Cardiac septum (tissue), 1 donor: ENCODE measurements at regions not wholly inside any gene's neighbourhood (a gene's known extent, or its start where the extent isn't known, plus 50 kb on each side); places are given as distances from the start of the nearest gene placed in this dataset.

Experiments used
- DNase-seq: peaks from one replicate; pipeline ENCODE4 v3.0.0-alpha.2; 2020; ENCODE audit warnings: low spot score
- intact Hi-C: fragments of 100-400 bp; cut with DNase I; formaldehyde crosslinking; loops from one replicate; pipeline ENCODE4 v1.14.0; 2022
- donor health status: DM: no; HTN: no; CAD: no.

DNA sequence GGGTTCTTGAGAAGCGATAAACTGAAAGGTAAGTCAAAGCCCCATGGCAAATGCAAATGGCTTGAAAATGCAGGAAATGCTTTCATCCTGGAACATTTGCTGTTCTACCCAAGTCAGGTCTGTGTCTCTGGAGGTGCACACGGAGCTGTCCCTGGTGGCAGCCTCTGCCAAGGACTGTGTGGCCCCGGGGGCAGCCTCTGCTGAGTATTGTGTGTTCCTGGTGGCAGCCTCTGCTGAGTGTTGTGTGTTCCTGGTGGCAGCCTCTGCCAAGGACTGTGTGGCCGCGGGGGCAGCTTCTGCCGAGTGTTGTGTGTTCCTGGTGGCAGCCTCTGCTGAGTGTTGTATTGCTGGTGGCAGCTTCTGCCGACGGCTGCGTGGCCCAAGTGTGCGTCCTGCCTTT, 135.6 kb upstream of the ALKAL2 start:
- intact Hi-C loops: no loop called here
- DNase-seq: no peak

GRCh38 chr2:422676-423435, 135.0 kb upstream of the ALKAL2 start:
- intact Hi-C loops: no loop called here
- DNase-seq: no peak

DNA sequence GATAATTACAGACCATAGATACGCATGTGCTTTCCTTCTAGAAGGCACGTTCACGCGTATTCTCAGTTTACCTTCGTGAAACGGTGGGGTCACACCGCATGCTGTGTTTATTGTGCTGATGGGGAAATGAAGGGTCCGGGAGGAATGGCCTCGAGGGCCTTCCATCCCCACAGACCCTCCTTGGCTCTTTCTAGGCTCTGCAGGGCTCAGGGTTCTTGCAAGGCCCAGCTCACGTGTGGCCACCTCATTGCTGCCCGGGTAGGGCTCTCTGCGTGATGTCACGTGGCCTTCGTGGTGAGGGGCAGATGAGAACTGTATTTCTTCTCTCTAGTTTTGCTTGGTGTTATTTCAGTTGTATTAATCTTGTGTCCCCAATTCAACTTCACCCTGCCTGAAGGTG, 133.5 kb upstream of the ALKAL2 start:
- DNase-seq: no peak
- intact Hi-C loops: no loop called here

- no peak for DNase-seq
- intact Hi-C loops: no loop called here
Measured at GRCh38 chr2:419687-420317, 131.9 kb upstream of the ALKAL2 start.

DNA sequence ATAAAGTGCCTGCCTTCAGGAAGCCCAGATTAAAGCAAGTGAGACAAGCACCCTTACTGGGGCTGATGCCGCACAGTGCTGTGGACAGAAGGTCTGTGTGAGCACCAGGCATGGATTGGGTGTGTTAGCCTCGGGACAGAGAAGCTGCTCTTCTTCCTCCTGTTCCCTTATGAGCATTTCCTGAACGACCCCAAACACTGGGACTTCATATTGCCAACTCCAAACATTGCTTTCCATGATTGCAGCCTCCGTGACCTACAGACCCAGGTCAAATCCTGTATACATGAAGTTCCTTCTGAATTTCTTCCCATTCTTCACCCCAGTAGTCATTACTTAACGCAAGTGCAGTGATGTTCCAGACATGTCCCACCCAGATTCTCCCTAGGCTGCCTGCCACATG, 129.8 kb upstream of the ALKAL2 start:
- DNase-seq: no peak
- intact Hi-C loops: no loop called here

- intact Hi-C loops: no loop called here
- no peak for DNase-seq
Measured at GRCh38 chr2:417006-417405, 129.1 kb upstream of the ALKAL2 start.

- DNase-seq: no peak
- intact Hi-C loops: no loop called here
Measured at GRCh38 chr2:415986-416610, 128.2 kb upstream of the ALKAL2 start.

DNA sequence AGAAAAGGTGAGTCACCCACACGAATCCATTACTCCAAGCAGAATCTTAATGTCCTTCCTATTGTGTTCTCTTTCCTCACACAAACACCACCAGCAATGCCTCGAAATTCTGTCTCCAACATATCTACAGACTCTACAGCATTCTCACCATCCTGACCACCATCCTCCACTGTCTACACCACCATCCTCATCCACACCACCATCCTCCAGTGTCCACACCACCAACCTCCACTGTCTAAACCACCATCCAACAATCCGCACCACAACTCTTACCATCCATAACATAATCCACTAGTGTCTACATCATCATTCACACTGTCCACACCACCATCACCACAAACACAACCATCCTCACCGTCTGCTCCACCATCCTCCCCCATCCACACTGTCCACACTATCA, 121.6 kb upstream of the ALKAL2 start:
- no peak for DNase-seq
- intact Hi-C loops: no loop called here

GRCh38 chr2:407630-408029, 119.7 kb upstream of the ALKAL2 start:
- no peak for DNase-seq
- intact Hi-C loops: no loop called here

DNA sequence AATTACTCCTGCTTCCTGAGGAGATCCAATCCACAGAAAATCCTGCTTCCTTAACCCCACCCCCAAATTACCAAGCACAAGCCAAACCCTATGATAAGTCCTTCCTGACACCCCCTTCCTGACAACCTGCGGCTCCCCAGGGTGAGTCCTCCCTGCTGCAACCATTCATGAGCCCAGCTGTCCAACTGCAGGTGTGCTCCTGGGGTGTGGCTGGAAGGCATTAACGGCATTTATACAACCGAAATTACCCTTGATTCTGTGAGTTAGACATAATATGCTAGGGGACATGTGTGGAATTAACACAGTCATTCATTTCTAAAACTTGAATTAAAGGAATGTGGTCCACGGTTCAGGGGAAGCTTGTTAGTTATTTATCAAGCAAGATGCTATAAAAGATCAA, 119.0 kb upstream of the ALKAL2 start:
- intact Hi-C loops: no loop called here
- DNase-seq: no peak

GRCh38 chr2:406231-406630, 118.3 kb upstream of the ALKAL2 start:
- DNase-seq: no peak
- intact Hi-C loops: no loop called here

DNA sequence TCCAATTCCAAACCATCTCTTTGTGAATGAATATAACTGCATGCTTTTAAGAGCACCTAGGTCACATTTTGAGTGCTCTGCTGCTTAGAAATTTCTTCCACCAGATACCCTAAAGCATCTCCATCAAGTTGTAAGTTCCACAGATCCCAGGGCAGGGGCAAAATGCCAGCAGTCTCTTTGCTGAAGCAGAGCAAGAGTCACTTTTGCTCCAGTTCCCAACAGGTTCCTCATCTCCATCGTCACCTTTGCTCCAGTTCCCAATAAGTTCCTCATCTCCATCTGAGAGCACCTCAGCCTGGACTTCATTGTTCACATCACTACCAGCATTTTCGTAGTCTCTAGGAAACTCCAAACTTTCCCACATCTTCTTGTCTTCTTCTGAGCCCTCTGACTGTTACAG, 116.7 kb upstream of the ALKAL2 start:
- intact Hi-C loops: no loop called here
- no peak for DNase-seq

DNA sequence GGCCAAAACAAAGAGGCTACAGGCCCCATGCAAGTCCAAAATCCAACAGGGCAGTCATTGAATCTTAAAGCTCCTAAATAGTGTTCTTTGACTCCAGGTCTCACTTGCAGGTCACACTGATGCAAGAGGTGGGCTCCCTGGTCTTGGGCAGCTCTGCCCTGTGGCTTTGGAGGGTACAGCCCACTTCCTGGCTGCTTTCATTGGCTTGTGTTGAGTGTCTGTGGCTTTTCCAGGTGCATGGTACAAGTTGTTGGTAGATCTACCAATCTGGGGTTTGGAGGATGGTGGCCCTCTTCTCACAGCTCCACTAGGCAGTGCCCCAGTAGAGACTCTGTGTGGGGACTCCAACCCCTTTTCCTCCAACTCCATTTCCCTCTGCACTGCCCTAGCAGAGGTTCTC, 115.8 kb upstream of the ALKAL2 start:
- DNase-seq: no peak
- intact Hi-C loops: no loop called here

- no peak for DNase-seq
- intact Hi-C loops: no loop called here
Measured at GRCh38 chr2:402721-403120, 114.8 kb upstream of the ALKAL2 start.

DNA sequence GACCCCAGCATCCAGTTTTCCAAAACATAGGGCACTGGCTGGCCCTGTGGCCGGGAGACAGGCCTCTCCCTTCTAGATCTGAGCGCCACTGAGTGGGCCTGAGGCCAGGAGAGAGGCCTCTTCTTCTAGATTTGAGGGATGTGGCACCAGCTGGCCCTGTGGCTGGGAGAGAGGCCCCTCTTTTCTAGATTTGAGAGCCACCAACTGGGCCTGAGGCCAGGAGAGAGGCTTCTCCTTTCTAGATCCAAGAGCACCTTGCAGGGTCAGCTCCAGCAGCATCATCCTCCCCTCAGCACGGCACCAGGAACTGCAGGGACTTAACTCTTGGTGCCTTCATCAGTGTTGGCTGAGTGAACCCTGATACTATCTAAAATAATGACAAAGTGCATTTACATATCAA, 114.3 kb upstream of the ALKAL2 start:
- DNase-seq: no peak
- intact Hi-C loops: no loop called here

GRCh38 chr2:401019-401679, 113.3 kb upstream of the ALKAL2 start:
- intact Hi-C loops: no loop called here
- DNase-seq: no peak

- intact Hi-C loops: no loop called here
- DNase-seq: no peak
Measured at GRCh38 chr2:397926-398325, 110.0 kb upstream of the ALKAL2 start.

DNA sequence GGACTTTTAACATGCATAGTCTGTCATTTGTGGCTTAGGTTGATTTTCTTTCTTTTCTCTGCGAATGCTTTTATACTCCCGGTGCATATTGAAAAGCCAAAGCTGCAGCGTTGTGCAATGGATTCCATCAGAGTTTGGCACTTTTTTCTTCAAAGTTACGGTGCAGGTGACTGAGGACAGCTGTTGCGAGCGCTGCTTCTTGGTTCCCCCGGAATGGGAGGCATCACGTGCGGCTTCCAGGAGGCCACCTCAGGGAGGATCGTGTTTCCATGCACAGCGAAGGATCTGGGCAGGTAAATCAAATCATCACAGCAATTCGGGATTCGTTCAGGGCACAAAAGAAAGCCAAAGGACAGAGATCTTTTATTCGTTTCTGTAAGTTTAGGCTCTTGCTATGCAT, 109.6 kb upstream of the ALKAL2 start:
- no peak for DNase-seq
- intact Hi-C loops: no loop called here

DNA sequence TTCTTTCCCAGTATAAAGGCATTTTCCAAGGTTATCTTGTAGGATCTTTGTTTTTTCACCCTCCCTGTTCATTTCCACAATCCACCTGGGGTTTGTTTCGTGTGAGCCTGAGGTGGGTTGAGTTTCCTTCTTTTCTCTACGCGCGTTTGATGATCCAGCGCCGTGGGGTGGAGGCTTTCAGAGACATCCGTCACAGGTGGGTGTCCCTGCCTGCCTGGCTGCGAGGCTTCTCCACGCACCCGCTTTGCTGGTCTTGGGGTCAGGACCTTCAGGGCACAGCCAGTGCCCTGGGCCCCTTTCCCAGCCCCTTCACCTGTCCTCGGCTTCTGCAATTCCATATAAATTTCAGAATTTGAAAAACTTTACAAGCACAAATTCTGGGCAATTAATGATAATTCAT, 109.0 kb upstream of the ALKAL2 start:
- intact Hi-C loops: no loop called here
- DNase-seq: no peak

DNA sequence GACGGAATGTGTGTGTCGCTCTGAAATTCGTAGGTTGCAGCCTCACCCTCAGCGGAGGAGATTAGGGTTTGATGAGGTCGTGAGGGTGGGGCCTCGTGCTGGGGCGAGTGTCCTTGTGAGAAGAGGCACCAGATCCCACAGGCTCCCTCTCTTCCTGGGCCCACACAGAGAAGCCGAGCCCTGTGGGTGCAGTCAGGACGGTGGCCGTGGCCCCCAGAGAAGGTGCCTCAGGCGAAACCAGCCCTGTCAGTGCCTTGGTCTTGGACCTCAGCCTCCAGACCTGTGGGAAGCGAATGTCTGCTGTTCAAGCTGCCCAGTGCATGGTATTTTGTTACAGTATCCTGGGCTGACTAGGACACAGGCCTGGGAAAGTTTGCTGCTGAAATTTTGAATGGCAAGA, 108.0 kb upstream of the ALKAL2 start:
- no peak for DNase-seq
- intact Hi-C loops: no loop called here
